ENCODE measurements at regions not wholly inside any gene's neighbourhood (a gene's known extent, or its start where the extent isn't known, plus 50 kb on each side); places are given as distances from the start of the nearest gene placed in this dataset.

DNA sequence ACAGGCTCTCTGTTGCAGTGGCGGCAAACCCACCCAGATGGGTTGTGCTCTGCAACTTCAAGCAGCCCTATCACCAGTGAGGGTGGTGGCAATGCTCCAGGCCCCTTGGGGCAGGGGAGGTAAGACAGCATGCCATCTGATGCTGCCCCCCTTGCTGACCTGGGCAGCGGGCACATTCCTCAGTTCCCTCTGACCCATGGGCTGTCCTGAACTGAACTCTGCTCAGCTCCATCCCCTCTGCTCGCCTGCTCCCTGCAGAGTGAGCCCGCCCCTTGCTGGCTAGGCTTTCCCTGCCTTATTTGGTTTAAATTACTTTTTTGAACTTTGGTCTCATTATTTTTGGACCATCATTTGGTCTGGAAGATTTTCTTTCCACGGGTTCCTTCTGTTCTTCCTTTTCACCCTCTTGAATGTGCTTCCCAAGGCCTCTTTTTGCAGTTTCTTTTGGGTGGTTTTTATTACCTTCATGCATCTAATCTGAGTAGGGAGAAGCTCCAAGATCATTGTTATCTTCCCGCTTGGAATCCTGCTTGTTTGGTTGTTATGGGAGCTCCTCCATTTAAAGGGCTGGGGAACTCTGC is 565.4 kb downstream of the TNS1 start:
- TF ChIP-seq, protein P1, sequence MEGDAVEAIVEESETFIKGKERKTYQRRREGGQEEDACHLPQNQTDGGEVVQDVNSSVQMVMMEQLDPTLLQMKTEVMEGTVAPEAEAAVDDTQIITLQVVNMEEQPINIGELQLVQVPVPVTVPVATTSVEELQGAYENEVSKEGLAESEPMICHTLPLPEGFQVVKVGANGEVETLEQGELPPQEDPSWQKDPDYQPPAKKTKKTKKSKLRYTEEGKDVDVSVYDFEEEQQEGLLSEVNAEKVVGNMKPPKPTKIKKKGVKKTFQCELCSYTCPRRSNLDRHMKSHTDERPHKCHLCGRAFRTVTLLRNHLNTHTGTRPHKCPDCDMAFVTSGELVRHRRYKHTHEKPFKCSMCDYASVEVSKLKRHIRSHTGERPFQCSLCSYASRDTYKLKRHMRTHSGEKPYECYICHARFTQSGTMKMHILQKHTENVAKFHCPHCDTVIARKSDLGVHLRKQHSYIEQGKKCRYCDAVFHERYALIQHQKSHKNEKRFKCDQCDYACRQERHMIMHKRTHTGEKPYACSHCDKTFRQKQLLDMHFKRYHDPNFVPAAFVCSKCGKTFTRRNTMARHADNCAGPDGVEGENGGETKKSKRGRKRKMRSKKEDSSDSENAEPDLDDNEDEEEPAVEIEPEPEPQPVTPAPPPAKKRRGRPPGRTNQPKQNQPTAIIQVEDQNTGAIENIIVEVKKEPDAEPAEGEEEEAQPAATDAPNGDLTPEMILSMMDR (IDR thresholded peaks at IDR 0.05): no peak
- no peak for TF ChIP-seq ZFX (IDR thresholded peaks at IDR 0.05; ENCODE audit: borderline replicate concordance)
- no peak overlapping the region for H3K27ac ChIP-seq

- TF ChIP-seq, protein P1 (IDR thresholded peaks at IDR 0.05): no peak
- no peak for TF ChIP-seq ZFX (IDR thresholded peaks at IDR 0.05; ENCODE audit: borderline replicate concordance)
- no peak overlapping the region for H3K27ac ChIP-seq
Observed at GRCh38 chr2:217436386-217436785, 566.4 kb downstream of the TNS1 start.

GRCh38 chr2:217434180-217434975 is 568.4 kb downstream of the TNS1 start:
- no peak overlapping the region for H3K27ac ChIP-seq

GRCh38 chr2:217433522-217433921 is 569.3 kb downstream of the TNS1 start:
- no peak overlapping the region for H3K27ac ChIP-seq
- TF ChIP-seq, protein P1 (IDR thresholded peaks at IDR 0.05): no peak
- no peak for TF ChIP-seq ZFX (IDR thresholded peaks at IDR 0.05; ENCODE audit: borderline replicate concordance)

More at GRCh38 chr2:217434180-217434975, 568.4 kb downstream of the TNS1 start:
- TF ChIP-seq, protein P1 (IDR thresholded peaks at IDR 0.05): no peak
- TF ChIP-seq ZFX (IDR thresholded peaks at IDR 0.05; ENCODE audit: borderline replicate concordance): no peak

DNA sequence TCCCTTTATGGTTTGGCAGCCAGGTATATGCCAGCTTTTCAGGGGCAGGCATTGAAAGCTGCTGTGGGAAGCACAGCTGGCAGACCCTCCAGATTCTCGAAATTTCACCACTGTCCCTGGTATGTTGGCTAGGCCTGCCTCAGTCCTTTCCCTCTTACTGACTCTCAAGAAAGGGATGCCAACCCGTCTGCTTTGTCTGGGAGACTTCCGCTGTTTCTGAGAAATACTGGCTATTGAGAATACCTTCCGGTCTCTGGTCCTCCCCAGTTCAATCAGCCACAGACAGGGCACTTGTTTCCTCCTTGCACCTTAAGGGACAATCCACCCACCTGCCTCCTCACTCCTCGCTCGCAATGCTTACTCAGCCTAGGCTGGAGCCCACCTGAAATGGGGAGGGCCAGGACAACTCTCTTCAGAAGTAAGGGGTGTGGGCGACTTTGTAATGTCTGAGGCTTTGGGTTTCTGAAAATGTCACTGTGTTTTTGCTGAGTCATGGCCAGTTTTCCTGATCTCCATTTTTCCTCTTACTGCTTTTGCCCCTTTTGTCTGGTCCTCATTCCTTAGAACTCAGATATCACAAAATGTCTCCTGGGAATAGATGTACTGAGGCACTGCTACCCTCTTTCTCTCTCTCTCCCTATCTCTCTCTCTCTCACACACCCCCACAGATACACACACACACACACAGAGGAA is 571.1 kb downstream of the TNS1 start:
- no peak for TF ChIP-seq ZFX (IDR thresholded peaks at IDR 0.05; ENCODE audit: borderline replicate concordance)
- TF ChIP-seq, protein P1 (IDR thresholded peaks at IDR 0.05): no peak
- no peak overlapping the region for H3K27ac ChIP-seq

GRCh38 chr2:217430916-217431576 is 571.2 kb upstream of the TNP1 start:
- H3K27ac ChIP-seq: no peak overlapping the region

More at GRCh38 chr2:217430916-217431576, 571.2 kb upstream of the TNP1 start:
- no peak for TF ChIP-seq ZFX (IDR thresholded peaks at IDR 0.05; ENCODE audit: borderline replicate concordance)
- TF ChIP-seq, protein P1 (IDR thresholded peaks at IDR 0.05): no peak
